ENCODE measurements at regions not wholly inside any gene's neighbourhood (a gene's known extent, or its start where the extent isn't known, plus 50 kb on each side); places are given as distances from the start of the nearest gene placed in this dataset.

DNA sequence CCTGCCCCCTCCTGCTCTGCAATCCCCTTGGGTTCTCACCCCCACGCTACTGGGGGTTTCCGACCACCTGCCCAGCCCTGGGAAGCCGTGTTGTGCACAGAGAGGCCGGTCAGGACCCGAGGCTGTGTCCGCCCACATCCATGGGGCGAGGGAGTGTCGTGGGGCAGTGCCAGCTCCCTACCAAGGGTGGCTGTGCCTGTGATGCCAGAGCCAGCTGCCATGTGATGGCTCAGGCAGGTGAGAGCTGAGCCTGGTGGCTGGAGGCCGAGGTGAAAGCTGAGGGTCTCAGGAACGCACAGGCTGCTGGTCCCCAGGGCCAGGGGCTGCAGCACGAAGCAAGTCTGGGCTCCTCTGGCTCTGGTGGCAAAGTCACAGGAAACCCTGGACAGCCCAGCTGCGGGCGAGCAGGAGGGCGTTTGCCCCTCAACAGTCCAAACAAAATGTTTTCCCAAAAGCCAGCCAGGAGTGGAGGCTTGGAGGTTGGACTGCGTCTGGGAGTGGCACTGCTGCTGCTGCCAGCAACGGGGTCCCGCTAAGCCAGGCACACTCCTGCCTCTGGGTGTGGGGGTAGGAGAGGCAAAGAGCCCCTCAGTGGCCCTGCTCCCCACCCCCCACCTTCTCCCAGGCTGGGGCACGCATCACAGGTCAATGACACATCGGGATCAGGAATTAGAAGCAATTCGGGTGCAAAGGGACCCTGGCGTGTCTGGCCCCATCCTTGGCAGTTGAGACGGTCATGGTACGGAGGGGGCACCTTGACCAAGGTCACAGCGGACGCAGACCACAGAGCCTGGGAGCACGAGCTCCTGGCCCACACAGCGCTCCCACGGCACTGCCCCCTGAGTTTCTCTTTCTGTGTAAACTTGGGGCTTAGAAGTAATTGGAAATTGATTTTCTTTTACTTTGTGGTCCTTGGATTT lies 72.4 kb upstream of the GPC1 start:
- no peak for DNase-seq

DNA sequence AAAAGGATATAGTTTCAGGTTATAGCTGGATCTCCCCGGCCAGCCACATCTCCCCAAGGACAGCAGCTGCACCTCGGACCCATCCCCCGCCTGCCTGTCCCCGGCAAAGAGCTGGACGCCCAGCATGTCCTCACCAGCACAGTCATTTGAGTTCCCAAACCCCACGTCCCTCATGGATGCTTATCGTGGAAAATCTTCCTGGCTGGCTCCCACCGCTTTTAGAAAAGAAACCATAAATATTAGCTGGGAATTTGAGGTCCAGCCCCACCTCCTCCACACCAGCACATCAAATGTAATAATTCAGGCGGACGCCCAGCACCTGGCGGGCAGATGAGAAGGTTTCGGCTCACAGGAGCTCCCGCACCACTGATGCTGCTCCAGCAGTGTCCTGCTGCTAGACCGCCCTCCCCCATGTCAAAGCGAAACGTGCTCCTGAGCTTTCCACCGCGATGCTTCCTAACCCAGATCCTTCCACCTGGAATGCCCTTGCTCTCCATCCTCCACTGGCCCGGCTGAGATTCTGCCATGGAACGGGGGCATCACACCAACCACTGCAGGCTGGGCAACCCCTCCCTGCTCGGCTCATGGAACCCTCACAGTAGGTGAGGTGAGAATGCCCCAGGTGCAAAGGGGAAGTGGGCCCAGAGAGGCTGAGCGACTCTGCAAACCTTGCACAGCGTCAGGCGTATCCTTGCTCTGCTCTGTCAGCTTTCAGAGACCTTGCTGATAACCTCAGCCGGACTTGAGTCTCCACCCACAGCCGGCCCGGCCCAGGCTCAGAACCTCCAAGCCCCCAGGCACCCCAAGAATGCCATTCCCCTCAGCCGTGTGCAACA lies 71.5 kb upstream of the GPC1 start:
- DNase-seq = no peak

DNA sequence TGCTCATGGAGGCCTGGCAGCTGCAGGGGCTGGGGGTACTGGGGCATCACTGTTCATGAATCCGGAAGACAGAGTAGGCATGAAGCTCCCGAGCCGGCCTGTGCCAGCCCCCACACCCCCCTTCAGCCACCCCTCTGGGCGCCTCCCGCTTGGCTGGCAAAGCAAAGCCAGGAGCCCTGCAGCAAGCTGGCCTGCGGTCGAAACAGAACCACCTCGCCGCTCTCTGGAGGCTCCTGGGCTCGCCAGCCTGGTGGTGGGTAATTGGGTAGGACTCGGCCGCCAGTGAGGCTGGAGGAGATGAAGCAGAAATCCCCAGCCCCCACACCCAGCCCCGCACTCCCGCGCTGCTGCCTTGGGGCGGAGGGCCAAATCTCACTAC lies 70.9 kb upstream of the GPC1 start:
- DNase-seq = no peak

DNA sequence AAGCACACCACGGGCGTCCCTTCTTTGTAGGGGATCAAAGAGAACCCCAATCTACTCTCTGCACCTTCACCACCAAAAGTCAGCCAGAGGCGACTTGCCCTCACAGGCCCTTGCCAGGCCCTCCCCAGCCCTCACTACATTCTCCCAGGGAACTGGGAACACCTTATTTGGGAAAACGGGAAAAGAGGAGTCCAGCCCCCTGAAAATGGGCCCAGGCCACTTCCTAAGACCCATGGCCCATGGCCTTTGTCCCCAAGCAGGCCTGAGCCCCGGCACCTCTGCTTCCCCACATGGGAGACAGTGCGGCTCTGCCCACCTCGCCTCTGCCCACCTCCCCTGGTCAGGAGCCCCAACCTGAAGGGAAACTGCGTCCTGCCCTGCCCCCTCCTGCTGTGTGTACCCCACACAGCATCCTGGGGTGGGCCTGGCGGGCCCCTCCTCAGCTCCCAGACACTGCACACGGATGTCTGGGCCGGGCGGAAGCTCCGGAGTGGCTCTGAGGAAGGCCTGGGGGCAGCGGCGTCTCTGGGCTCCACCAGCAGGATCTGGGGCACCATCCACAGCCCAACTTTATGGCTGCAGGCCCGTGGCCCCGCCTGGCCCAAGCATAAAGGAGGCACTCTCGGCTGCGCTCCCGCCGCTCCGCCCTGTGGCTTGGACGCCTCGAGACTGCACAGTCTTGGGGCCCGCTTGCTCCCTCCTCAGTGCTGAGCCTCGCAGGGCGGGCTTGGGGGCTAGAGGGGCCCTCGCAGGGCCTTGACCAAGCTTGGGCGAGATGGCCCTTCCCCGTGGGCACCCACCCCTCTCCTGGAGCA lies 70.3 kb upstream of the GPC1 start:
- DNase-seq = no peak

DNA sequence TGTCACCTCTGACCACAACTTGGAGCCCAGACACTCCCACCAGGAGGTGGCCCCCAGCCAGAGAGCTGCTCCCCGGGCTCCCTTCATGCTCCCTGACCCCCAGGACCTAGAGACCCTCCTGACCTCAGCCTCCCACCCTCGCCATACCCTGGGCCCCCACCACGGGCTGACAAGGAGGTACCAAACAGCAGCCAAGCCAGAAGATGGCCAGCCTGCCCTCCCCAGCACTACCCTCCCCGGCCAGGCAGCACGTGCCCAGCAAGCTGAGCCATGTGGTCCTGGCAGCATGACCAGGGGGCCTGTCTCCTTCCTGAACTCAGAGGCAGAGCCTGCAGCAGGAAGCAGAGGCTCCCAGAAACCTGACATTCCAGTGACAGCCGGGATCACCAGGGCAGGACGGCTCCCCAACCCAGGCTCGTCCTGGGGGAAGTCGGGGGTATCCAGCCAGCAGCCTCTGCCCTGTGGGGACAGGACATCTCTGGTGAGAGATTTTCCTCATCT lies 69.4 kb upstream of the GPC1 start:
- no peak for DNase-seq

DNA sequence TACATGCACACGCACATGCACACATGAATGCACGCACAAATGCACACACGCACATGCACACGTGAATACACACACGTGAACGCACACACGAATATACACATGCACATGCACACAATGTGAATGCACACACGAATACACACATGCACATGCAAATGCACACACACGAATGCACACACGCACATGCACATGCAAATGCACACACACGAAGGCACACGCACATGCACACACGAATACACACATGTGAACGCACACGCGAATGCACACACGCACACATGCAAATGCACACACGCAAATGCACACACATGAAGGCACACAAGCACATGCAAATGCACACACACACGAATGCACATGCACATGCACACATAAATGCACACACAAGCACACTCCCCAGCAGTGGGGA lies 68.6 kb upstream of the GPC1 start:
- DNase-seq = no peak

DNA sequence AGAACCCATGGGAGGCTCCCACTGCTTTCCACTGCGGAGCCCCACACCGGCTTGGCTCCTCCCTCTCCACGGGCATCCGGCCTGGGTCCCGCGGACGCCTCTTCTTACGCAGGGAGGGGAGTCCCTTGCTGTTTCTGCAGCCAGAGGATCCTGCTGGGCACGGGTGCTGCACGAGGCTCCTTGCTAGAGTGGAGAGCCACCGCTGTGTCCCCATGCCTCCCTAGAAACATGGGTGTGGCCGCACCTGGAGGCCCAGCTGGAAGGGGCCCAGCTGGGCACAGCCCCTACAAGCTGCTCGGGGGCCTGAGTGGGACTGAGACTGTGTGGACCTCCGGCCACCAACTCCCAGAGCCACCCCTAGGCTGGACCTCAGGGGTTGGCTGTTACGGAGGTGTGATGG lies 67.7 kb upstream of the GPC1 start:
- no peak for DNase-seq

DNA sequence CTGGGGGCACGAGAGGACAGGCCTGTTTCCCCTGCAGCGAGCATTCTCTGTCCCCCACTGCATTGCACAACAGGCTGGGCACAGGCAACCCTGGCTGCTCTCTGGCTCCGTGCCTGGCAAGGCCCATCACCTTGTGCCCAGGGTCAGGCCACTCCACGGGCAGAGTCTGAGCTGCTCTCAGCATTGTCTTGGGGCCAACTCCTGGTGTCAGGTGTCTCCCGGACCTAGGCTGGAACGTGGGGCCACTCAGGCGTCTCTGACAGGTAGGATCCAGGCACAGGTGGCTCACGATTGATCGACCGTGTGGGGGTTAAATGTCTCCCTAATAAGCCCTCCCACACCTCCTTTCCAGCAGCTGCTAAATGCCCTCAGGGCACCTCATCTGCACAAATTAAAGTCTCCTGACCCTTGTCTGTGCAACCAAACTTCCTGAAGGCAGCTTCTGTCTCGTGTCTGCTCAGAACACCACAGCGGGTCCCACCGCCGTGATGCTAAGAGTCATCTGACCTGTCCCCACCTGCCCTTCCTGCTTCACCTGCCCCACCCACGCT lies 66.6 kb upstream of the GPC1 start:
- no peak for DNase-seq

DNA sequence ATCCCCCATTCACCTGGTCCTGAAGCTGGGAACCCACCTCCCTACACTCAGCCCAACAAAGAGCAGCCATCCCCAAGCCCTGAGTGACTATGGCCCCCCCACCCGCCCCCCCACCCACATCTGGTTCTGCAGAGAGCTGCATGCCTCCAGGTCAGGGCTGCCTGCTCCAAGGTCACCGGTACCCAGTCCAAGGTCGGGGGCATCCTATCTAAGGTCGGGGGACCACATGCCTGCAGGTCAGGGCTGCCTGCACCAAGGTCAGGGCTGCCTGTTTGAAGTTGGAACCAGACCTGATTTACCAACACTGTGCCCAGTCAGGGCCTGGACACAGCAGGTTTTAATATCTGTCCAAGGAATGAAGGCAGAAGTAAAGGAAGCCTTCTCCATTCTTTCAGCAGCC lies 66.1 kb upstream of the GPC1 start:
- no peak for DNase-seq

GRCh38 chr2:240369801-240370585 lies 65.5 kb upstream of the GPC1 start:
- DNase-seq = no peak

DNA sequence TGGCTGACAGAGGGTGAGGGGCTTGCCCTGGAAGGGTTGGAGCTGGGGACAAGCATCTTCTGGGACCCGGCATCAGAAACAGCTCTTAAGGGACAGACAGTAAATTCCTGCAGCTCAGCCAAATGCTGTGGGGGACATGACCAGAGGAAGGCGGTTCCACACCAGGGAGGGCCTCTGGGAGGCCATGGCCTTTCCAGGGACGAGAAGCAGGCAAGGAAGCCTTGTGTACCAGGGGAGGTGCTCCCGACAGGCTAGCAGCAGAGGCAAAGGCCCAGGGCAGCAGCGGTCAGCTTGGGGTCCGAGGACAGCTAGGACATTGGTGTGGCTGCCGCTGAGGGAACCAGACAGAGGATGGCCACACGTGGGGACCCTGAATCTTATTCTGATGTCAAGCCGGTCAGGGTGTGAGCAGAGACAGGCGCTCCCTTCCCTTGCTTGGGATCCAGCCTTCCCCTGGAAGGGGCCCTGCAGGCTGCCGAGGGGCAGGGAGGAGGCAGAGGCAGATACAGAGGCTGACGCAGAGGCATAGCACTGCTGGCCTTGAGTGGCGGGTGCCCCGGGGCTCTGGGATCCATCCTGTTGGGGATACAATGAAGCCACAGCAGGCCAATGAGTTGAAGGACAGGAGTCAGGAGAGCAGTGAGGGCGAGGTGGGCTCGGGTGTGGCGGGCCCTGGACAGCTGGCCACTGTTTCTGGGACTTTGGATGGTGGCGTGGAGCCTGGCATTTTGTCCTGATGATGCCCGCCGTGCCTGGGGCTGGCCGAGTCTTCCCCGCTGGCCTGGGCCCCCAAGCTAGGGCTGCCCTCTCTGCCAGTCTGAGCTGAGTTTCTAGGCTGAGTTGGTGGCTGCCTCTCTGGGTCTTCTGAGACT lies 64.1 kb upstream of the GPC1 start:
- DNase-seq = no peak

DNA sequence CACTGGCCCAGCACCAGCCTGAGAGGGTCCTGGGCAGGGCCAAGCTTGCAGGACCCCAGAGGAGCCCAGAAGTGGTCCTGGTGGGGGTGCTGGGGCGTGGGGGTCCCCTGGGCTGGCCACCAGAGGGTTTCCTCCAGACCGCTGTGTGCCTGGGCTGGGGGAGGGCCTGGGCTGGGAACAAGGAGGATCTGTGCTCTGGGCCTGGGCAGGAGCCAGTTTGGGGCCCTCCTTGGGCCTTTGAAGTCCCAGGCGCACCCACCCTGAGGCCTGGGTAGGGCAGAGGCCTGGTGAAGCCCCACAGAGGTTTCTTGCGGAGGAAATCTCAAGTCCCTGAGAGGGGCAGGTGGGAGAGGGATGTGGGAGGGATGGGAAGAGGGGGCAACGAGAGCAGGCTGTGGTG lies 63.4 kb upstream of the GPC1 start:
- DNase-seq = no peak

GRCh38 chr2:240373289-240373885 lies 62.1 kb upstream of the GPC1 start:
- DNase-seq = no peak

DNA sequence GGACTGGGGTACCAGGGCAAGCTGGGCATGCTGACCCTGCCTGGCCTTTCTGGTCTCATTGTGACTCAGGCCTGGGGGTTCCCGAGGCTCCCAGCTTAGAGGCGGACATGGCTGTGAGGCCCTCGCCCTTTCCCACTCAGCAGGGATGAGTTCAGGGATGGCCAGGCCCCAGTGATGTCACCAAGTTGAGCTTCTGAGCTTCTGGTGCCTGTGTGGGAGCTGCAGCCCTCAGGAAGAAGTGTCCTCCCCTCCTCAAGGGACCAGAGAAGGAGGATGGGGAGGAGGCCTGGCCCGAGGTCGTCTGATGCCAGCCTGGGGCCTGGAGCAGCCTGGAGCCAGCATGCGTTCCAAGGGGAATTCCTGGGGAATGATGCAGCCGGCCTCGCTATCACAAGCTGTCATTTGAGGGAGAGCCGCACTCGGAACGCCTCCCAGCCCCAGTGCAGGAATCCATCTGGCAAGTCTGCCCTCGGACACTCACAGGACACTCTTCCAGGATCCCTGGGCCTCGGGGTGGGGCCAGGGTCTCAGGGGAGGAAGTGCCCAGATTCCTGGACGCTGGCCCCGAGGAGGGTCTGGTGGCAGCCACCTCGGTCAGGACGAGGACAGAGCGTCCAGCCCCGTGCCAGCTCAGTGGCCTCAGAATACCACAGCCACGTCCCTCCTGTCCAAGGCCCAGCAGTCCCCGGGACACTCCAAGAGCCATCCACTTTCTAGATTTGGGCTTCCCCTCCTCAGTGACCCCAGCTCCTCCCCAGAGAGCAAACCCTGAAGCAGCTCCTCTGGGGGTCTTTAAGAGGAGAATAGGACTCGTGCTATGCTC lies 61.2 kb upstream of the GPC1 start:
- DNase-seq = no peak

GRCh38 chr2:240375024-240375645 lies 60.3 kb upstream of the GPC1 start:
- DNase-seq = no peak

DNA sequence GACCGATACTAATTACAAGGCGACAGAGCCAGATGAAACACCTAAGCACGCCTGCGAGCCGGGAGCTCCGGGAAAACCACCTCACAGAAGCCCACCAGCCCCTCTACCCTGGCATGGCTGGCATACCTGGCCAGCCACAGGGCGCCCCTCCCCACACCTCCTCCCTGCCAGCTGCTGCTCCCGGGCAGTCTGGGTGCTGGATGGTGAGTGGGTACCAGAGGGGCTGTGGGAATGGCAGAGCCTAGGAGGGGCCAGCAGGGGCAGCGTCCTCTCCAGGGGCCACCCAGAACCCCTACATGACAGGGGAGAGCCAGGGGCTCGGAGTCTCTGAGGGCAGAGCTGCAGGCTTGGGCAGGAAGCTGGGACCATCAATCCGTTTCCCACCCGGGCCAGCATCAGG lies 58.7 kb upstream of the GPC1 start:
- no peak for DNase-seq

GRCh38 chr2:240377366-240377765 lies 58.1 kb upstream of the GPC1 start:
- DNase-seq = no peak

- DNase-seq = no peak
Measured at GRCh38 chr2:240379089-240379636, 56.3 kb upstream of the GPC1 start.
